Osteoblast (primary cell): ENCODE measurements at regions not wholly inside any gene's neighbourhood (a gene's known extent, or its start where the extent isn't known, plus 50 kb on each side); places are given as distances from the start of the nearest gene placed in this dataset.
"Not testable (repeated sequence)": the region's sequence is repeated elsewhere in the genome, so short reads cannot be mapped to it uniquely, and the experiment has no call there.

Experiments used
- DNase-seq: peaks from one replicate; pipeline ENCODE4 v3.0.0; 2011; ENCODE audit warnings: low spot score, mixed read lengths; ENCODE audit not compliant: insufficient read length; ENCODE audit errors: missing footprints
- H2AFZ ChIP-seq: 2 replicates; pipeline ENCODE4 v1.6.0; 2011; ENCODE audit warnings: mild to moderate bottlenecking, low read length
- H3K27ac ChIP-seq: 2 replicates; pipeline ENCODE4 v1.5.1; 2011; ENCODE audit warnings: mild to moderate bottlenecking, low read depth, low read length, moderate library complexity
- H3K27me3 ChIP-seq: 2 replicates; pipeline ENCODE4 v1.6.0; 2012; ENCODE audit warnings: mild to moderate bottlenecking, control low read depth, inconsistent platforms, low read length, moderate library complexity; ENCODE audit not compliant: insufficient read depth
- H3K36me3 ChIP-seq: 2 replicates; pipeline ENCODE4 v1.5.1; 2011; ENCODE audit warnings: mild to moderate bottlenecking, low read length, control low read depth, moderate library complexity; ENCODE audit not compliant: insufficient read depth
- H3K4me1 ChIP-seq: 2 replicates; pipeline ENCODE4 v1.5.1; 2011; ENCODE audit warnings: mild to moderate bottlenecking, low read length, control low read depth, moderate library complexity; ENCODE audit not compliant: insufficient read depth
- H3K4me2 ChIP-seq: 2 replicates; pipeline ENCODE4 v1.6.0; 2011; ENCODE audit warnings: mild to moderate bottlenecking, low read length; ENCODE audit not compliant: insufficient read depth
- H3K4me3 ChIP-seq: fragments of 200-600 bp; sonication (generic); 3 replicates; pipeline ENCODE4 v1.5.1; 2012; ENCODE audit warnings: mild to moderate bottlenecking, low read length, inconsistent platforms; ENCODE audit not compliant: insufficient read depth
- H3K79me2 ChIP-seq: 2 replicates; pipeline ENCODE4 v1.6.0; 2012; ENCODE audit warnings: mild to moderate bottlenecking, low read length, control low read depth, inconsistent platforms; ENCODE audit not compliant: insufficient read depth
- H3K9me3 ChIP-seq: 2 replicates; pipeline ENCODE4 v1.5.1; 2011; ENCODE audit warnings: low read depth, low read length, control low read depth
- H4K20me1 ChIP-seq: 2 replicates; pipeline ENCODE4 v1.6.0; 2012; ENCODE audit warnings: mild to moderate bottlenecking, low read length, control low read depth; ENCODE audit not compliant: insufficient read depth
- CTCF ChIP-seq: IDR thresholded peaks from 2 replicates; pipeline ENCODE4 v1.5.1; 2011; ENCODE audit warnings: mild to moderate bottlenecking, low read depth, low read length, moderate library complexity; ENCODE audit errors: extremely low read depth

GRCh38 chr10:109317746-109318366 lies 605.5 kb downstream of the XPNPEP1 start:
- Histone ChIP-seq H3K4me1 (no peaks in the 10 kb centered on the region), H3K36me3 (no peaks in the 10 kb centered on the region), H4K20me1 (no peaks in the 10 kb centered on the region), H3K27ac (no peak overlapping the region), H3K4me2 (no peak overlapping the region), H3K79me2 (no peaks in the 10 kb centered on the region), H3K9me3 (no peaks in the 10 kb centered on the region), H2AFZ (no peak overlapping the region), H3K4me3 (no peak overlapping the region), H3K27me3 (no peaks in the 10 kb centered on the region)
- DNase-seq = no peak
- no peak for TF ChIP-seq CTCF

GRCh38 chr10:109314016-109314415 lies 609.3 kb downstream of the XPNPEP1 start:
- H3K79me2 ChIP-seq, DNase-seq, H3K27ac ChIP-seq, H3K9me3 ChIP-seq, H4K20me1 ChIP-seq, H3K4me1 ChIP-seq, H3K4me3 ChIP-seq, H3K27me3 ChIP-seq, H3K4me2 ChIP-seq, H2AFZ ChIP-seq, H3K36me3 ChIP-seq: not testable (repeated sequence)

GRCh38 chr10:109312555-109312954 lies 610.8 kb downstream of the XPNPEP1 start:
- not testable (repeated sequence) for H3K9me3 ChIP-seq, H3K27me3 ChIP-seq, H3K4me1 ChIP-seq, H3K79me2 ChIP-seq, H3K27ac ChIP-seq, H3K36me3 ChIP-seq, DNase-seq, H4K20me1 ChIP-seq, H3K4me3 ChIP-seq, H3K4me2 ChIP-seq, H2AFZ ChIP-seq

GRCh38 chr10:109308971-109309370 lies 614.3 kb downstream of the XPNPEP1 start:
- Histone ChIP-seq H3K4me1 (no peaks in the 10 kb centered on the region), H3K4me2 (no peak overlapping the region), H3K9me3 (no peaks in the 10 kb centered on the region), H4K20me1 (no peaks in the 10 kb centered on the region), H3K4me3 (no peak overlapping the region), H3K27ac (no peak overlapping the region), H3K36me3 (no peaks in the 10 kb centered on the region), H2AFZ (no peak overlapping the region), H3K79me2 (no peaks in the 10 kb centered on the region), H3K27me3 (no peaks in the 10 kb centered on the region)
- DNase-seq = no peak
- no peak for TF ChIP-seq CTCF

DNA sequence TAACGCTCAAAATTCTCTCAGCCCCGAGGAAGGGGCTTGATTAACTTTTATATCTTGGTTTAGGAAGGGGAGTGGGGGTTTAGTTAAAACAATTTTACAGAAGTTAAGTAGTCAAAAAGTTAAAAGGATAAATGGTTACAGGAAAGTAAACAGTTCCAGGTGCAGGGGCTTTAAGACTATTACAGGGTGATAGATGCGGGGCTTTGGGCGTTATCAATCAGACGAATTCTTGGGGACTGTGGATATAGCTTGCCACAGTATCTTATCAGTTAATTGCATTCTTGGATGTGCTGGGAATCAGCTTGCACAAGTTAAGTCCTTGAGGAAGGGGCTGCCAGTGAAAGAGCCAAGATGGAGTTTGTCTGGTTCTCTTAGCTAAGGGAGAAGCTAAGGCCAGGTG lies 616.2 kb downstream of the XPNPEP1 start:
- not testable (repeated sequence) for H4K20me1 ChIP-seq, H3K9me3 ChIP-seq, H3K4me1 ChIP-seq, H3K4me3 ChIP-seq, H3K27ac ChIP-seq, DNase-seq, H3K36me3 ChIP-seq, H2AFZ ChIP-seq, H3K27me3 ChIP-seq, H3K4me2 ChIP-seq, H3K79me2 ChIP-seq
